Uterus (tissue), 3 donors: ENCODE measurements at regions not wholly inside any gene's neighbourhood (a gene's known extent, or its start where the extent isn't known, plus 50 kb on each side); places are given as distances from the start of the nearest gene placed in this dataset.

Source experiments
- DNase-seq, 2 donors: peaks; one replicate each; pipeline ENCODE4 v3.0.0-alpha.2; 2019 to 2020
- H3K27ac ChIP-seq, 2 donors: fragments of 200-600 bp; sonication (generic); 1 replicate in 1 of 2; 2 replicates in 1 of 2; pipeline ENCODE4 v1.5.1; 2016 to 2018
- H3K27me3 ChIP-seq, 2 donors: fragments of 200-600 bp; sonication (generic); one replicate each; pipeline ENCODE4 v1.5.1; 2018 to 2019; ENCODE audit warnings: control low read depth in 1 of 2
- H3K36me3 ChIP-seq, 2 donors: fragments of 200-600 bp; sonication (generic); one replicate each; pipeline ENCODE4 v1.5.1; 2019; ENCODE audit warnings: control low read depth in 1 of 2
- H3K4me1 ChIP-seq, 2 donors: fragments of 200-600 bp; sonication (generic); one replicate each; pipeline ENCODE4 v1.5.1; 2018 to 2019; ENCODE audit warnings: control low read depth in 1 of 2
- H3K4me3 ChIP-seq, 2 donors: fragments of 200-600 bp; sonication (generic); 1 replicate in 1 of 2; 2 replicates in 1 of 2; pipeline ENCODE4 v1.5.1; 2018 to 2019; ENCODE audit warnings: mild to moderate bottlenecking in 1 of 2
- H3K9me3 ChIP-seq, 2 donors: fragments of 200-600 bp; sonication (generic); one replicate each; pipeline ENCODE4 v1.5.1; 2019; ENCODE audit warnings: control low read depth in 1 of 2
- POLR2A ChIP-seq, 2 donors: fragments of 450-650 bp; IDR thresholded peaks; one replicate each; pipeline ENCODE4 v1.6.1; 2016; ENCODE audit warnings: antibody characterized with exemption in 2 of 2, mild to moderate bottlenecking in 1 of 2, moderate library complexity in 1 of 2
- intact Hi-C: fragments of 100-400 bp; cut with DNase I; formaldehyde crosslinking; loops from one replicate; pipeline ENCODE4 v1.15.1; 2023; ENCODE audit warnings: low total_unique reads
- TF ChIP-seq, protein P1 (sequence below), 4 experiments: fragments of 200-600 bp in 2 of 4; fragments of 450-650 bp in 2 of 4; sonication (generic) in 2 of 4; IDR thresholded peaks; one replicate each; pipeline ENCODE4 v1.5.1; 2016 to 2019; ENCODE audit warnings: antibody characterized with exemption in 4 of 4, mild to moderate bottlenecking in 2 of 4, moderate library complexity in 1 of 4
- donor health status: DM: yes; HTN: yes; CAD: no.

DNA sequence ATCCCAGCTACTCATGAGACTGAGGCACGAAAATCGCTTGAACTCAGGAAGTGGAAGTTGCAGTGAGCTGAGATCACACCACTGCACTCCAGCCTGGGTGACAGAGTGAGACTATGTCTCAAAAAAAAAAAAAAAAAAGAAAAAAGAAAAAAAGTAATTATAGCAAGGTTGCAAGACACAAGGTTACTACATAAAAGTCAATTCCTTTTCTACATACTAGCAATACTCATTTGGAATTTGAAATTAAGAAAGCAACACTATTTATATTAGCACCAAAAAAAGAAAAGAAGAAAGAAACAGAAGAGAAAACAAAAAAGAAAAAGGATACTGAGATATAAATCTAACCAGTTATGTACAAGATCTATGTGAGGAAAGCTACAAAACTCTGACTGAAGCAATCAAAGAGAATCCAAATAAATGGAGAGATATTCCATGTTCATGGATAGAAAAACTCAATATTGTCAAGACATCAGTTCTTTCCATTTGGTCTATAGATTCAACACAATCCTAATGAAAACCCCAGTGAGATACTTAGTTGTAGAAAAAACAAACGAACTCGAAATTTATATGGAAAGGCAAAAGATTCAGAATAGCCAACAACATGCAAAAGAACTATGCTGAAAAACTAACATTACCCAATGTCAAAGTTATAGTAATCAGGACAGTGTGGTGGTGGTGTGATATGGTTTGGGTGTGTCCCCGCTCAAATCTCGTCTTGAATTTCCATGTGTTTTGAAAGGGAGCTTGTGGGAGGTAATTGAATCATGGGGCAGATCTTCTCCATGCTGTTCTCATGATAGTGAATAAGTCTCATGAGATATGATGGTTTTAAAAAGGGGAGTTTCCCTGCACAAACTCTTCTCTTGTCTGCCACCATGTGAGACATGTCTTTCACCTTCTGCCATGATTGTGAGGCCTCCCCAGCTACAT lies 73.3 kb downstream of the GPX5 start:
- Histone ChIP-seq H3K27ac (no peak overlapping the region), H3K36me3 (no peaks in the 10 kb centered on the region), H3K9me3 (no peaks in the 10 kb centered on the region), H3K4me1 (no peaks in the 10 kb centered on the region), H3K4me3 (no peak overlapping the region), H3K27me3 (peaks cover 0 to 5% of the 10 kb centered on the region in 2 donors)
- TF ChIP-seq, protein P1, sequence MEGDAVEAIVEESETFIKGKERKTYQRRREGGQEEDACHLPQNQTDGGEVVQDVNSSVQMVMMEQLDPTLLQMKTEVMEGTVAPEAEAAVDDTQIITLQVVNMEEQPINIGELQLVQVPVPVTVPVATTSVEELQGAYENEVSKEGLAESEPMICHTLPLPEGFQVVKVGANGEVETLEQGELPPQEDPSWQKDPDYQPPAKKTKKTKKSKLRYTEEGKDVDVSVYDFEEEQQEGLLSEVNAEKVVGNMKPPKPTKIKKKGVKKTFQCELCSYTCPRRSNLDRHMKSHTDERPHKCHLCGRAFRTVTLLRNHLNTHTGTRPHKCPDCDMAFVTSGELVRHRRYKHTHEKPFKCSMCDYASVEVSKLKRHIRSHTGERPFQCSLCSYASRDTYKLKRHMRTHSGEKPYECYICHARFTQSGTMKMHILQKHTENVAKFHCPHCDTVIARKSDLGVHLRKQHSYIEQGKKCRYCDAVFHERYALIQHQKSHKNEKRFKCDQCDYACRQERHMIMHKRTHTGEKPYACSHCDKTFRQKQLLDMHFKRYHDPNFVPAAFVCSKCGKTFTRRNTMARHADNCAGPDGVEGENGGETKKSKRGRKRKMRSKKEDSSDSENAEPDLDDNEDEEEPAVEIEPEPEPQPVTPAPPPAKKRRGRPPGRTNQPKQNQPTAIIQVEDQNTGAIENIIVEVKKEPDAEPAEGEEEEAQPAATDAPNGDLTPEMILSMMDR (IDR thresholded peaks at IDR 0.05), result no peak
- no peak for TF ChIP-seq POLR2A (IDR thresholded peaks at IDR 0.05)
- no peak for DNase-seq
- intact Hi-C loops, result no loop called here

DNA sequence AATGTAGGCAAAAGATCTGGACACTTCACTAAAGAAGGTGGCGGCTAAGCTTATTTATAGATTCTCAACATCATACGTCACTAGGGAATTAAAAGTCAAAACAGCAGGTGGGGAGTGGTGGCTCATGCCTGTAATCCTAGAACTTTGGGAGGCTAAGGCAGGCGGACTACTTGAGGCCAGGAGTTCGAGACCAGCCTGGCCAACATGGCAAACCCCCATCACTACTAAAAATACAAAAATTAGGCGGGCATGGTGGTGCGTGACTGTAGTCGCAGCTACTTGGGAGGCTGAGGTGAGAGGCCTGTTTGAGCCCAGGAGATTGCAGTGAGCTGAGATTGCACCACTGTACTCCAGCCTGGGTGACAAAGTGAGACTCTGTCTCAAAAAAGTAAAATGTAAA lies 74.6 kb downstream of the GPX5 start:
- intact Hi-C loops, result no loop called here
- DNase-seq, result no peak
- TF ChIP-seq, protein P1 (IDR thresholded peaks at IDR 0.05), result no peak
- no peak for TF ChIP-seq POLR2A (IDR thresholded peaks at IDR 0.05)
- H3K4me3 ChIP-seq, result no peak overlapping the region
- peaks cover 0 to 2% of the 10 kb centered on the region in 2 donors for H3K27me3 ChIP-seq
- no peaks in the 10 kb centered on the region for H3K36me3 ChIP-seq
- H3K9me3 ChIP-seq, result no peaks in the 10 kb centered on the region
- no peaks in the 10 kb centered on the region for H3K4me1 ChIP-seq
- no peak overlapping the region for H3K27ac ChIP-seq

DNA sequence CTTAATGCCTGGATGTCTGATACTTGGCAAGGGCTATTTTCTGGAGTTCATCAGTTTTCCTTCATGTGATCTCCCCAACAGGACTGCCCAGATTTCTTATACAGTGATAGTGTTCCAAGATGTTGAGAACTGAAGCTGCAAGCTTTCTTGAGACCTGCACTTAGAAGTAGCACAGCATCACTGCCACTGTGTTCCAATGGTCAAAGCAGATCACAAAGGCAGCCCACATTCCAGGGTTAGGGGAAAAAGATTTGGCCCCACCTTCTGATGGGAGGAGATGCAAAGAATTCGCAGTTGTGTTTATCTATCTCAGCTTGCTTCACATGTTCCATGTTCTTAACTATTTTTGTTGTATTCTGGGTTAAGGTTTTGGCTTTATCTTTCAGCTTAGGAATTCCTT lies 78.2 kb downstream of the GPX5 start:
- H3K4me1 ChIP-seq, result no peaks in the 10 kb centered on the region
- no peak overlapping the region for H3K4me3 ChIP-seq
- no peak for TF ChIP-seq POLR2A (IDR thresholded peaks at IDR 0.05)
- TF ChIP-seq, protein P1 (IDR thresholded peaks at IDR 0.05), result no peak
- H3K27me3 ChIP-seq, result peaks cover 0 to 8% of the 10 kb centered on the region in 2 donors
- intact Hi-C loops, result no loop called here
- H3K9me3 ChIP-seq, result no peaks in the 10 kb centered on the region
- no peak for DNase-seq
- no peak overlapping the region for H3K27ac ChIP-seq
- no peaks in the 10 kb centered on the region for H3K36me3 ChIP-seq

DNA sequence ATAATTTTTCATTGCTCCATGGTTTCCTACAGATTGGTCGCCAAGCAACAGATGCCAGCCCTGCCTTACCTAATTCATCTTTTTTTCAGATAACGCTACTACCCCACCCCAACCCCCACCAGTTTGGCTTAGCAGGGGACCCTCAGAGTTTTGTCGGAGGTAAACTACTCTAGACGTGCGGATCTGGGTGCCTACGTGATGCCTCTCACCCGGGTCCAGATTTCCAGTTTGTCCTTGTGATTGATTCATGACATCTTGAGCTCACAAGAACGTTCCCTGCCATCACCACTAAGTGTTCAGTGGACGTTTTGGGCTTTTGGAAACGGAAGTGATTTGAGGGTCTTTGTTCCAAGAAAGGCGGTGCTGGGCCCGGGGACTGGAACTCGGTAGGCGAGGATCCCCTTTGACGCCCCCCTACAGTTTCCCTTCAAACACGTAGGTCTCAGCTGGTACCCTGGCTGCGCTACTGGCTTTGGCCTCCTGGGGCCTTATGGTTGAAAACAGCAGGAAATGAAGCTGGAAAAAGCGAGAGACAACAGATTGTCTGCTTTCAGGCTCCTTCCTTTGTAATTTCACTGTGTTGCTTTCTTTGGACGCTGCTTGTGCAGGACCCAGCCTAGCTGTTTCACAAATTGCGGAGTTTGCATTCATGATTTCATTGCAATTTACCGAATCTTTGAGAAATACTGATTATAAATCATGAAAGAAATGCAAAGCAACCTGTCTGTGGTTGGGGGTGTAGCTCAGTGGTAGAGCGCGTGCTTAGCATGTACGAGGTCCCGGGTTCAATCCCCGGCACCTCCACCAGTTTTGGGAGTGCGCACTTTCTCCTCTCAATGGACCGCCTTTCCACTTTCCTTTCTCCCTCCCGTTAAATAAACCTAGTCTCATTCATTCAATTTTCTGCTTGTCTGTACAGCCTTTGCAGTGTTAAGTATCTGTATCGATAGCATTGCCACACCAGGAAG lies 81.0 kb downstream of the GPX5 start:
- no peaks in the 10 kb centered on the region for H3K9me3 ChIP-seq
- no peak overlapping the region for H3K4me3 ChIP-seq
- H3K4me1 ChIP-seq, result no peaks in the 10 kb centered on the region
- no peak for DNase-seq
- H3K27me3 ChIP-seq, result peaks cover 0 to 17% of the 10 kb centered on the region in 2 donors
- no peak for TF ChIP-seq POLR2A (IDR thresholded peaks at IDR 0.05)
- TF ChIP-seq, protein P1 (IDR thresholded peaks at IDR 0.05), result no peak
- H3K27ac ChIP-seq, result no peak overlapping the region
- intact Hi-C loops, result no loop called here
- no peaks in the 10 kb centered on the region for H3K36me3 ChIP-seq
